Osteoblast (primary cell): ENCODE measurements at regions not wholly inside any gene's neighbourhood (a gene's known extent, or its start where the extent isn't known, plus 50 kb on each side); places are given as distances from the start of the nearest gene placed in this dataset.
A peak's percentile ranks its signal among the peaks of the same experiment; 100 is the strongest.

ENCODE experiments used
- DNase-seq: peaks from one replicate; pipeline ENCODE4 v3.0.0; 2011; ENCODE audit warnings: low spot score, mixed read lengths; ENCODE audit not compliant: insufficient read length; ENCODE audit errors: missing footprints
- H2AFZ ChIP-seq: 2 replicates; pipeline ENCODE4 v1.6.0; 2011; ENCODE audit warnings: mild to moderate bottlenecking, low read length
- H3K27ac ChIP-seq: 2 replicates; pipeline ENCODE4 v1.5.1; 2011; ENCODE audit warnings: mild to moderate bottlenecking, low read depth, low read length, moderate library complexity
- H3K27me3 ChIP-seq: 2 replicates; pipeline ENCODE4 v1.6.0; 2012; ENCODE audit warnings: mild to moderate bottlenecking, control low read depth, inconsistent platforms, low read length, moderate library complexity; ENCODE audit not compliant: insufficient read depth
- H3K36me3 ChIP-seq: 2 replicates; pipeline ENCODE4 v1.5.1; 2011; ENCODE audit warnings: mild to moderate bottlenecking, low read length, control low read depth, moderate library complexity; ENCODE audit not compliant: insufficient read depth
- H3K4me1 ChIP-seq: 2 replicates; pipeline ENCODE4 v1.5.1; 2011; ENCODE audit warnings: mild to moderate bottlenecking, low read length, control low read depth, moderate library complexity; ENCODE audit not compliant: insufficient read depth
- H3K4me2 ChIP-seq: 2 replicates; pipeline ENCODE4 v1.6.0; 2011; ENCODE audit warnings: mild to moderate bottlenecking, low read length; ENCODE audit not compliant: insufficient read depth
- H3K4me3 ChIP-seq: fragments of 200-600 bp; sonication (generic); 3 replicates; pipeline ENCODE4 v1.5.1; 2012; ENCODE audit warnings: mild to moderate bottlenecking, low read length, inconsistent platforms; ENCODE audit not compliant: insufficient read depth
- H3K79me2 ChIP-seq: 2 replicates; pipeline ENCODE4 v1.6.0; 2012; ENCODE audit warnings: mild to moderate bottlenecking, low read length, control low read depth, inconsistent platforms; ENCODE audit not compliant: insufficient read depth
- H3K9me3 ChIP-seq: 2 replicates; pipeline ENCODE4 v1.5.1; 2011; ENCODE audit warnings: low read depth, low read length, control low read depth
- H4K20me1 ChIP-seq: 2 replicates; pipeline ENCODE4 v1.6.0; 2012; ENCODE audit warnings: mild to moderate bottlenecking, low read length, control low read depth; ENCODE audit not compliant: insufficient read depth
- CTCF ChIP-seq: IDR thresholded peaks from 2 replicates; pipeline ENCODE4 v1.5.1; 2011; ENCODE audit warnings: mild to moderate bottlenecking, low read depth, low read length, moderate library complexity; ENCODE audit errors: extremely low read depth

- no peak overlapping the region for H3K27ac ChIP-seq
- H3K27me3 ChIP-seq = no peaks in the 10 kb centered on the region
- H3K4me3 ChIP-seq = no peak overlapping the region
- no peak for DNase-seq
- H3K9me3 ChIP-seq = no peaks in the 10 kb centered on the region
- peak overlapping the region; percentile 4 for H2AFZ ChIP-seq
- no peaks in the 10 kb centered on the region for H3K79me2 ChIP-seq
- no peaks in the 10 kb centered on the region for H4K20me1 ChIP-seq
- H3K36me3 ChIP-seq = no peaks in the 10 kb centered on the region
- H3K4me1 ChIP-seq = no peaks in the 10 kb centered on the region
- H3K4me2 ChIP-seq = no peak overlapping the region
- TF ChIP-seq CTCF = no peak
Observed at GRCh38 chr4:19230906-19231545, 1020.7 kb upstream of the SLIT2 start.

- Histone ChIP-seq H3K4me3 (no peak overlapping the region), H3K79me2 (no peaks in the 10 kb centered on the region), H3K27ac (no peak overlapping the region), H3K36me3 (no peaks in the 10 kb centered on the region), H3K4me2 (peak overlapping the region; percentile 57), H2AFZ (peak overlapping the region; percentile 6), H4K20me1 (no peaks in the 10 kb centered on the region), H3K4me1 (no peaks in the 10 kb centered on the region), H3K9me3 (no peaks in the 10 kb centered on the region), H3K27me3 (no peaks in the 10 kb centered on the region)
- TF ChIP-seq CTCF = no peak
- DNase-seq = no peak
Observed at GRCh38 chr4:19227701-19228100, 1024.0 kb upstream of the SLIT2 start.

- no peaks in the 10 kb centered on the region for H3K4me1 ChIP-seq
- no peak overlapping the region for H3K27ac ChIP-seq
- TF ChIP-seq CTCF = peak; percentile 38
- peak overlapping the region; percentile 9 for H3K4me2 ChIP-seq
- no peak overlapping the region for H3K4me3 ChIP-seq
- no peaks in the 10 kb centered on the region for H3K9me3 ChIP-seq
- no peaks in the 10 kb centered on the region for H3K36me3 ChIP-seq
- no peaks in the 10 kb centered on the region for H4K20me1 ChIP-seq
- no peak overlapping the region for H2AFZ ChIP-seq
- H3K27me3 ChIP-seq = no peaks in the 10 kb centered on the region
- no peaks in the 10 kb centered on the region for H3K79me2 ChIP-seq
- DNase-seq = no peak
Observed at GRCh38 chr4:19224820-19225219, 1026.9 kb upstream of the SLIT2 start.

- Histone ChIP-seq H2AFZ (no peak overlapping the region), H3K9me3 (no peaks in the 10 kb centered on the region), H3K4me1 (no peaks in the 10 kb centered on the region), H3K27me3 (no peaks in the 10 kb centered on the region), H3K4me2 (no peak overlapping the region), H3K36me3 (no peaks in the 10 kb centered on the region), H3K79me2 (no peaks in the 10 kb centered on the region), H3K27ac (no peak overlapping the region), H4K20me1 (no peaks in the 10 kb centered on the region), H3K4me3 (no peak overlapping the region)
- no peak for DNase-seq
- TF ChIP-seq CTCF = no peak
Observed at GRCh38 chr4:19216476-19216875, 1035.2 kb upstream of the SLIT2 start.
